BLaER1 treated with 17β-estradiol and CSF1 and Interleukin-3, amounts not matched to agents 10 nM and 100 nM (cell line): ENCODE measurements at regions not wholly inside any gene's neighbourhood (a gene's known extent, or its start where the extent isn't known, plus 50 kb on each side); places are given as distances from the start of the nearest gene placed in this dataset.
"Not testable (repeated sequence)": the region's sequence is repeated elsewhere in the genome, so short reads cannot be mapped to it uniquely, and the experiment has no call there.

ENCODE experiments used
- H3K27ac ChIP-seq, 11 experiments: shearing (Covaris generic); formaldehyde crosslinking; 2 replicates each; pipeline ENCODE4 v1.8.1; 2022
- H3K27me3 ChIP-seq, 11 experiments: shearing (Covaris generic); formaldehyde crosslinking; 2 replicates each; pipeline ENCODE4 v1.8.1; 2022
- H3K36me3 ChIP-seq, 11 experiments: shearing (Covaris generic); formaldehyde crosslinking; 2 replicates each; pipeline ENCODE4 v1.8.1; 2022
- H3K4me1 ChIP-seq, 10 experiments: shearing (Covaris generic); formaldehyde crosslinking; 2 replicates each; pipeline ENCODE4 v1.8.1; 2022
- H3K4me2 ChIP-seq, 11 experiments: shearing (Covaris generic); formaldehyde crosslinking; 2 replicates each; pipeline ENCODE4 v1.8.1; 2022
- H3K4me3 ChIP-seq, 10 experiments: shearing (Covaris generic); formaldehyde crosslinking; 2 replicates each; pipeline ENCODE4 v1.8.1; 2022
- H3K9ac ChIP-seq, 11 experiments: shearing (Covaris generic); formaldehyde crosslinking; 2 replicates each; pipeline ENCODE4 v1.8.1; 2022
- H3K9me3 ChIP-seq, 11 experiments: shearing (Covaris generic); formaldehyde crosslinking; replicated peaks in 1 of 11; 2 replicates each; pipeline ENCODE4 v1.8.1; 2022
- H4K20me1 ChIP-seq, 11 experiments: shearing (Covaris generic); formaldehyde crosslinking; 2 replicates each; pipeline ENCODE4 v1.8.1; 2022
- Cebpa-rat ChIP-seq, 11 experiments: shearing (Covaris generic); IDR thresholded peaks; 2 replicates each; pipeline ENCODE4 v1.8.1; 2022

- Histone ChIP-seq H3K4me2 (no peak overlapping the region), H3K36me3 (no peaks in the 10 kb centered on the region), H3K9me3 (0 out of 22 replicates have a peak, but pooled peaks cover 0 to 5% (median 0%) of the 10 kb centered on the region in 11 experiments), H3K9ac (no peak overlapping the region), H4K20me1 (no peaks in the 10 kb centered on the region; a peak in 1 of 22 replicates), H3K4me3 (no peak overlapping the region), H3K27me3 (peaks cover 98 to 100% (median 100%) of the 10 kb centered on the region in 11 experiments), H3K27ac (no peak overlapping the region), H3K4me1 (no peaks in the 10 kb centered on the region)
- TF ChIP-seq Cebpa-rat (IDR thresholded peaks at IDR 0.05) = no peak
These were observed 107.3 kb upstream of the RAI2 start for GRCh38 chrX:17968367-17968766.

GRCh38 chrX:17967888-17968287 is 106.8 kb upstream of the RAI2 start:
- Histone ChIP-seq H3K36me3 (no peaks in the 10 kb centered on the region), H3K4me2 (no peak overlapping the region), H3K27me3 (peaks cover 98 to 100% (median 100%) of the 10 kb centered on the region in 11 experiments), H4K20me1 (no peaks in the 10 kb centered on the region; a peak in 1 of 22 replicates), H3K9me3 (0 out of 22 replicates have a peak, but pooled peaks cover 0 to under 1% (median 0%) of the 10 kb centered on the region in 11 experiments), H3K4me1 (no peaks in the 10 kb centered on the region), H3K9ac (no peak overlapping the region), H3K27ac (no peak overlapping the region), H3K4me3 (no peak overlapping the region)
- TF ChIP-seq Cebpa-rat (IDR thresholded peaks at IDR 0.05) = no peak

GRCh38 chrX:17964871-17965270 is 103.8 kb upstream of the RAI2 start:
- Histone ChIP-seq H3K36me3 (no peaks in the 10 kb centered on the region), H3K27me3 (peaks cover 96 to 100% (median 99%) of the 10 kb centered on the region in 11 experiments), H3K9ac (no peak overlapping the region), H3K4me1 (no peaks in the 10 kb centered on the region), H4K20me1 (no peaks in the 10 kb centered on the region; a peak in 1 of 22 replicates), H3K4me3 (no peak overlapping the region), H3K27ac (no peak overlapping the region), H3K4me2 (no peak overlapping the region), H3K9me3 (peaks cover 0 to 4% (median 0%) of the 10 kb centered on the region in 11 experiments; a peak in 2 of 22 replicates)
- no peak for TF ChIP-seq Cebpa-rat (IDR thresholded peaks at IDR 0.05)

- H3K9ac ChIP-seq = no peak overlapping the region
- H3K4me3 ChIP-seq = no peak overlapping the region
- H3K27me3 ChIP-seq = peaks cover 92 to 100% (median 98%) of the 10 kb centered on the region in 11 experiments
- no peaks in the 10 kb centered on the region for H3K4me1 ChIP-seq
- H3K9me3 ChIP-seq = peaks cover 0 to 4% (median 0%) of the 10 kb centered on the region in 11 experiments; a peak in 2 of 22 replicates
- TF ChIP-seq Cebpa-rat (IDR thresholded peaks at IDR 0.05) = no peak
- no peak overlapping the region for H3K4me2 ChIP-seq
- H3K36me3 ChIP-seq = no peaks in the 10 kb centered on the region
- H3K27ac ChIP-seq = no peak overlapping the region
- no peaks in the 10 kb centered on the region for H4K20me1 ChIP-seq
These were observed 99.8 kb upstream of the RAI2 start for GRCh38 chrX:17960891-17961290.

- Histone ChIP-seq H3K9me3 (no peaks in the 10 kb centered on the region), H3K4me3 (no peak overlapping the region), H3K27me3 (peaks cover 69 to 99% (median 93%) of the 10 kb centered on the region in 11 experiments), H3K27ac (no peak overlapping the region), H3K4me1 (no peaks in the 10 kb centered on the region), H4K20me1 (no peaks in the 10 kb centered on the region; a peak in 2 of 22 replicates), H3K9ac (no peak overlapping the region), H3K4me2 (no peak overlapping the region), H3K36me3 (no peaks in the 10 kb centered on the region)
- no peak for TF ChIP-seq Cebpa-rat (IDR thresholded peaks at IDR 0.05)
These were observed 83.9 kb upstream of the RAI2 start for GRCh38 chrX:17944833-17945497.

- Histone ChIP-seq H3K9me3 (peaks cover 0 to 12% (median 0%) of the 10 kb centered on the region in 11 experiments; a peak in 4 of 22 replicates), H3K27me3 (peaks cover 70 to 100% (median 91%) of the 10 kb centered on the region in 11 experiments)
- H3K4me1 ChIP-seq, H3K36me3 ChIP-seq, H3K4me2 ChIP-seq, H3K9ac ChIP-seq, H4K20me1 ChIP-seq, H3K27ac ChIP-seq, H3K4me3 ChIP-seq: not testable (repeated sequence)
These were observed 80.1 kb upstream of the RAI2 start for GRCh38 chrX:17941171-17941570.

GRCh38 chrX:17939724-17940123 is 78.6 kb upstream of the RAI2 start:
- Histone ChIP-seq H3K9me3 (peaks cover 0 to 14% (median 0%) of the 10 kb centered on the region in 11 experiments; a peak in 4 of 22 replicates), H3K27ac (no peak overlapping the region), H4K20me1 (no peaks in the 10 kb centered on the region; a peak in 1 of 22 replicates), H3K4me3 (no peak overlapping the region), H3K36me3 (no peaks in the 10 kb centered on the region), H3K9ac (no peak overlapping the region), H3K4me2 (no peak overlapping the region), H3K27me3 (peaks cover 68 to 100% (median 91%) of the 10 kb centered on the region in 11 experiments), H3K4me1 (no peaks in the 10 kb centered on the region)
- TF ChIP-seq Cebpa-rat (IDR thresholded peaks at IDR 0.05) = no peak

GRCh38 chrX:17933856-17934255 is 72.8 kb upstream of the RAI2 start:
- Histone ChIP-seq H3K9me3 (peaks cover 0 to 14% (median 0%) of the 10 kb centered on the region in 11 experiments; a peak in 4 of 22 replicates), H3K27ac (no peak overlapping the region), H4K20me1 (no peaks in the 10 kb centered on the region; a peak in 2 of 22 replicates), H3K9ac (no peak overlapping the region), H3K27me3 (peaks cover 46 to 100% (median 93%) of the 10 kb centered on the region in 11 experiments), H3K4me2 (no peak overlapping the region), H3K4me1 (no peaks in the 10 kb centered on the region), H3K4me3 (no peak overlapping the region), H3K36me3 (no peaks in the 10 kb centered on the region)
- no peak for TF ChIP-seq Cebpa-rat (IDR thresholded peaks at IDR 0.05)

- Histone ChIP-seq H3K4me1 (no peaks in the 10 kb centered on the region), H3K27ac (no peak overlapping the region)
- no peak for TF ChIP-seq Cebpa-rat (IDR thresholded peaks at IDR 0.05)
These were observed 71.7 kb upstream of the RAI2 start for GRCh38 chrX:17932781-17933180.

More at GRCh38 chrX:17932781-17933180, 71.7 kb upstream of the RAI2 start:
- Histone ChIP-seq H3K27me3 (peaks cover 45 to 99% (median 95%) of the 10 kb centered on the region in 11 experiments), H3K4me3 (no peak overlapping the region), H3K9ac (no peak overlapping the region), H3K36me3 (no peaks in the 10 kb centered on the region), H3K4me2 (no peak overlapping the region), H4K20me1 (no peaks in the 10 kb centered on the region; a peak in 2 of 22 replicates), H3K9me3 (peaks cover 0 to 14% (median 0%) of the 10 kb centered on the region in 11 experiments; a peak in 4 of 22 replicates)
